ENCODE measurements at regions not wholly inside any gene's neighbourhood (a gene's known extent, or its start where the extent isn't known, plus 50 kb on each side); places are given as distances from the start of the nearest gene placed in this dataset.

- ATAC-seq (no peak), DNase-seq (no peak)
- Histone ChIP-seq H3K4me1 (no peaks in the 10 kb centered on the region), H3K27ac (no peak overlapping the region), H3K9me3 (no peaks in the 10 kb centered on the region), H3K4me3 (no peak overlapping the region), H3K27me3 (ENCODE audit: low read depth) (peaks cover 5% of the 10 kb centered on the region), H3K36me3 (no peaks in the 10 kb centered on the region)
- TF ChIP-seq CTCF (IDR thresholded peaks at IDR 0.05) = no peak
- intact Hi-C loops (cut with DNase I) = no loop called here
Observed at GRCh38 chr13:78762825-78763224, 103.9 kb upstream of the OBI1 start.

GRCh38 chr13:78759704-78760103 is 100.7 kb upstream of the OBI1 start:
- H3K27ac ChIP-seq = no peak overlapping the region
- DNase-seq = no peak
- no peaks in the 10 kb centered on the region for H3K27me3 ChIP-seq (ENCODE audit: low read depth)
- ATAC-seq = no peak
- no peaks in the 10 kb centered on the region for H3K4me1 ChIP-seq
- intact Hi-C loops (cut with DNase I) = no loop called here
- TF ChIP-seq CTCF (IDR thresholded peaks at IDR 0.05) = no peak
- no peaks in the 10 kb centered on the region for H3K36me3 ChIP-seq
- no peaks in the 10 kb centered on the region for H3K9me3 ChIP-seq
- no peak overlapping the region for H3K4me3 ChIP-seq

GRCh38 chr13:78758549-78758948 is 99.6 kb upstream of the OBI1 start:
- Histone ChIP-seq H3K9me3 (no peaks in the 10 kb centered on the region), H3K27ac (no peak overlapping the region), H3K4me3 (no peak overlapping the region), H3K4me1 (no peaks in the 10 kb centered on the region), H3K36me3 (no peaks in the 10 kb centered on the region), H3K27me3 (ENCODE audit: low read depth) (no peaks in the 10 kb centered on the region)
- DNase-seq = no peak
- no peak for TF ChIP-seq CTCF (IDR thresholded peaks at IDR 0.05)
- ATAC-seq = no peak
- intact Hi-C loops (cut with DNase I) = no loop called here

- no peaks in the 10 kb centered on the region for H3K36me3 ChIP-seq
- no peak for DNase-seq
- no peaks in the 10 kb centered on the region for H3K27me3 ChIP-seq (ENCODE audit: low read depth)
- no peak for ATAC-seq
- TF ChIP-seq CTCF (IDR thresholded peaks at IDR 0.05) = no peak
- H3K9me3 ChIP-seq = no peaks in the 10 kb centered on the region
- H3K27ac ChIP-seq = no peak overlapping the region
- H3K4me1 ChIP-seq = no peaks in the 10 kb centered on the region
- intact Hi-C loops (cut with DNase I) = no loop called here
- H3K4me3 ChIP-seq = no peak overlapping the region
Observed at GRCh38 chr13:78753435-78753834, 94.5 kb upstream of the OBI1 start.

- H3K4me3 ChIP-seq = no peak overlapping the region
- TF ChIP-seq CTCF (IDR thresholded peaks at IDR 0.05) = no peak
- no peak for ATAC-seq
- H3K36me3 ChIP-seq = no peaks in the 10 kb centered on the region
- H3K27ac ChIP-seq = no peak overlapping the region
- no peaks in the 10 kb centered on the region for H3K27me3 ChIP-seq (ENCODE audit: low read depth)
- no peaks in the 10 kb centered on the region for H3K9me3 ChIP-seq
- no peak for DNase-seq
- intact Hi-C loops (cut with DNase I) = no loop called here
- H3K4me1 ChIP-seq = no peaks in the 10 kb centered on the region
Observed at GRCh38 chr13:78750735-78751134, 91.8 kb upstream of the OBI1 start.

GRCh38 chr13:78743973-78744372 is 85.0 kb upstream of the OBI1 start:
- no peaks in the 10 kb centered on the region for H3K36me3 ChIP-seq
- DNase-seq = no peak
- H3K27ac ChIP-seq = no peak overlapping the region
- no peak for TF ChIP-seq CTCF (IDR thresholded peaks at IDR 0.05)
- ATAC-seq = no peak
- H3K9me3 ChIP-seq = no peaks in the 10 kb centered on the region
- intact Hi-C loops (cut with DNase I) = no loop called here
- H3K4me3 ChIP-seq = no peak overlapping the region
- no peaks in the 10 kb centered on the region for H3K27me3 ChIP-seq (ENCODE audit: low read depth)
- H3K4me1 ChIP-seq = no peaks in the 10 kb centered on the region

Measured in lower lobe of right lung (tissue), 2 donors.